22Rv1 (cell line): ENCODE measurements at regions not wholly inside any gene's neighbourhood (a gene's known extent, or its start where the extent isn't known, plus 50 kb on each side); places are given as distances from the start of the nearest gene placed in this dataset.

Experiments used
- H3K27ac ChIP-seq: fragments of 450-650 bp; 2 replicates; pipeline ENCODE4 v1.5.1; 2017
- CTCF ChIP-seq: fragments of 450-650 bp; IDR thresholded peaks from 2 replicates; pipeline ENCODE4 v1.5.1; 2017; ENCODE audit warnings: mild to moderate bottlenecking
- ZFX ChIP-seq: fragments of 450-650 bp; IDR thresholded peaks from 2 replicates; pipeline ENCODE4 v1.6.1; 2017; ENCODE audit warnings: antibody characterized with exemption, borderline replicate concordance

GRCh38 chr14:32010604-32011125 is 66.4 kb upstream of the ARHGAP5 start:
- TF ChIP-seq ZFX (no peak), CTCF (no peak)
- H3K27ac ChIP-seq: no peak overlapping the region

GRCh38 chr14:32011225-32011624 is 65.9 kb upstream of the ARHGAP5 start:
- no peak for TF ChIP-seq CTCF
- TF ChIP-seq ZFX: no peak
- H3K27ac ChIP-seq: no peak overlapping the region

- TF ChIP-seq CTCF (no peak), ZFX (no peak)
- H3K27ac ChIP-seq: no peak overlapping the region
These were observed 65.0 kb upstream of the ARHGAP5 start for GRCh38 chr14:32012062-32012461.

- no peak overlapping the region for H3K27ac ChIP-seq
- TF ChIP-seq CTCF (no peak), ZFX (no peak)
These were observed 64.5 kb upstream of the ARHGAP5 start for GRCh38 chr14:32012571-32012970.

- H3K27ac ChIP-seq: no peak overlapping the region
- TF ChIP-seq ZFX (no peak), CTCF (peak; percentile 34)
These were observed 64.0 kb upstream of the ARHGAP5 start for GRCh38 chr14:32013083-32013482.

GRCh38 chr14:32014057-32014456 is 63.0 kb upstream of the ARHGAP5 start:
- TF ChIP-seq CTCF (no peak), ZFX (no peak)
- H3K27ac ChIP-seq: no peak overlapping the region

- H3K27ac ChIP-seq: no peak overlapping the region
- TF ChIP-seq ZFX (no peak), CTCF (no peak)
These were observed 62.6 kb upstream of the ARHGAP5 start for GRCh38 chr14:32014498-32014897.
